RCC 7860 (cell line): ENCODE measurements at regions not wholly inside any gene's neighbourhood (a gene's known extent, or its start where the extent isn't known, plus 50 kb on each side); places are given as distances from the start of the nearest gene placed in this dataset.
"Not testable (repeated sequence)": the region's sequence is repeated elsewhere in the genome, so short reads cannot be mapped to it uniquely, and the experiment has no call there.

Experiments
- DNase-seq: peaks from one replicate; pipeline ENCODE4 v3.0.0-alpha.2; 2015; ENCODE audit warnings: low spot score
- FAIRE-seq: peaks from 2 replicates; lab custom pipeline; 2012; peaks lifted over from hg19 to GRCh38; lab: Jason Lieb, UNC

DNA sequence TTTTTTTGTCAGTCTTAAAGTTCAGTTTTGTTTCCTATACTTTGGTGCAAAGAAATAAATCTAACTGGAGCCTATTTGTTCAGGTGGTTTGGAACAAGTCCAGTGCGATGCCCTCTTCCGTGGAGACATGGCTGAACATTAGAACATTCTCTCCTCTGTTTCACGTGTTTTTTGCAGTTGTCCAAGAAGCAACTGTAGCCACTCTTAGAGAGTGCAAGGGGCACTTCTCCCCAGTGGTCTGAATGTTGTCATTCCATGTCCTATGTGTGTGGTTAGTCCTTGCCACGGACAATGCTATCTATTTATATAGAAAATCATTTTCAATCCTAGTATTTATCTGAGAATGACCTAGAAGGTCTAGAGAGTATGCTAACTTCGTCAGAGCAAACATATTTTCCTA, 1232.5 kb upstream of the SEL1L start:
- no peak for DNase-seq
- no peak for FAIRE-seq

DNA sequence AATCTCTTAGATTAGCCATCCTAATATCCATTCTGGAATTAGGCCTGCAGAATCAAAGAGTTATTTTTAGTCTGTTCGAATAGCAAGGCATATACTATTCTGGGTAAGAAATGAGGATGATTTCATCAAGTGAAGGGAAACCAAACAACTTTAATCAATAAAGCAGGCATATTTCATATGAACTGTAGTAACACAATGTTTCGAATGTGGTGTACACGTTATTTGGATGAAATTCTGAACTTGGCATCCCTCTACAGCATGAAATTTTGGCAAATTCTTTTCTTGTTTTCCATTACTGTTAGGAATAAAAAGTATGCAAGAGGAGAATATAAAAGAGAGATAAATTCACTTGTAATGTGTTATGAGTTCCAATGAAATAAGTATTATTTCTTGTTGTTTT, 1233.3 kb upstream of the SEL1L start:
- DNase-seq (no peak), FAIRE-seq (no peak)

DNA sequence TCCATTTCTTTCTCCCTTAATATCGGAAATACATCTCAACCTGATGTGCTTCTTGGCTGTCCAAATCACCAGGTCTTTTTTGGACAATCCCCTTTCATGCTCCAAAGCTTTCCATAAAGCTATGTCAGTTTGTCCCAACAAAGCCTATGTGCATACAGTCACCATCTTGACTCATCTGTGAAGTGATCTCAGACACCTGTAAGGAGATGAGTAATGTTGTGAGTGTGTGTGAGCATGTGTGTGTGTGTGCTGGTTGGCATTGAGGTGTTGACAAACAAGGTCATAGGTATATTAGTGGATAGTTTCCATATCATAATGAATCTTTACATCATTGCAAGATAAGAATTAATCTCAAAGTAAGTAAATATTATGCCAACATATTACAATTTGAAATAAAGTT, 1243.3 kb upstream of the SEL1L start:
- FAIRE-seq = no peak

DNA sequence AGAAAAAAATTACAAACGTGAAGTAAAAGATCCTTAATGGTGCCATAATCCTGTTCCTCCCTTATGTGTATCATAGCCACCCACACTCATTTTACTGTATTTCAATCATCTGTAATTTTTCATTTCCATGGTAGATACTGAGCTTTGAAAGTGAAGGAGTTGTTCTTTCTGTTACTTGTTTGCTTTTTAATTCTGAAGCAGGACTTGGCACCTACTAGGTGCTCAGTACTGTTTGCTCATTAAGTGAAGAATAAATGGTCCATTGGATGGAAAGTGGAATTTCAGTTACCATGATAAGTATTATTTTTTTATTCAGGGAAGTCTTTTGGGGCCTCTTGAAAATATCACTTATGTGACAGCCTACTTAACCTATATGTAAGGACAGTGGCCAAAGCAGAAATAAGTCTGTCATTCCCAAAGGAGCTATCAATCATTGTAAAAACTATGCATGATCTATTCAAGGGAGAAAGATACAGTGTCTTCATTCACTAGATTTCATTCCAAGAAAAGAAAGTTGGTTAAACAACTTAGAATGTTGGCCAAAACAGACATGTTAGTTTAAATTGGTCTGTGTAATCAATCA, 1244.4 kb upstream of the SEL1L start:
- DNase-seq (no peak), FAIRE-seq (no peak)

More for the DNA sequence above, 1243.3 kb upstream of the SEL1L start:
- DNase-seq = no peak

DNA sequence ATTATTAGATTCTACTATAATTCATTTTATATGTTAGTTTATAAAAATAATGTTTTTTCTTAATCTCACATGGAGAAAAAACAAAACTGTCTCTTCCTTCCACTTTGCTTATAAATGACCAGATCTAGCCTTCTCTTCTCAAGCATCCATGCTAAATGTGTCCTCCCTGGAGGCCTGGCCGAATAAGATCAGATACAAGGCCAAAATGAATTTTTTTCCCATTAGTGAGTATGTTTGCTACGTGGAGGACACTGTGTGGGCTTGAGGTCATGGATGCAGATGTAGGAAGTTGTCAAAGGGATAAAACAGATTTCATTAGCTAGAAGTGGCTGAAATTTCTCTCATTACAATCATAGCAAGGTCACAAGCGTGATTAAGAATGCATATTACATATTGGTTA, 1244.9 kb upstream of the SEL1L start:
- DNase-seq (no peak), FAIRE-seq (no peak)

DNA sequence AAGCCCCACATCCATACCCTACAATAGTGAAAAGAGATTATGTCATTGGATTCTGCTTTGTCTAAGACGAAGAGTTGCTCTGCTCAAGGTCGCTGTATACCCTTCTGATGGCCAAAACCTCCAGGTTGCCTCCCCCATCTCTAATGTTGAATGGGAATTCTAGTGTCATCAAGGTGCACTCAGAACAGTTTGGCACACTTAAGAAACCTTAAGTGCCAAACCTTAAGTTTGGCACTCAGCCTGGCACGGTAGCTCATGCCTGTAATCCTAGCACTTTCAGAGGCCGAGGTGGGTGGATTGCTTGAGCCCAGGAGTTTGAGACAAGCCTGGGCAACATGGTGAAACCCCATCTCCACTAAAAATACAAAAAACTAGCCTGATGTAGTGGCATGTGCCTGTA, 1245.6 kb upstream of the SEL1L start:
- no peak for DNase-seq
- FAIRE-seq = no peak

DNA sequence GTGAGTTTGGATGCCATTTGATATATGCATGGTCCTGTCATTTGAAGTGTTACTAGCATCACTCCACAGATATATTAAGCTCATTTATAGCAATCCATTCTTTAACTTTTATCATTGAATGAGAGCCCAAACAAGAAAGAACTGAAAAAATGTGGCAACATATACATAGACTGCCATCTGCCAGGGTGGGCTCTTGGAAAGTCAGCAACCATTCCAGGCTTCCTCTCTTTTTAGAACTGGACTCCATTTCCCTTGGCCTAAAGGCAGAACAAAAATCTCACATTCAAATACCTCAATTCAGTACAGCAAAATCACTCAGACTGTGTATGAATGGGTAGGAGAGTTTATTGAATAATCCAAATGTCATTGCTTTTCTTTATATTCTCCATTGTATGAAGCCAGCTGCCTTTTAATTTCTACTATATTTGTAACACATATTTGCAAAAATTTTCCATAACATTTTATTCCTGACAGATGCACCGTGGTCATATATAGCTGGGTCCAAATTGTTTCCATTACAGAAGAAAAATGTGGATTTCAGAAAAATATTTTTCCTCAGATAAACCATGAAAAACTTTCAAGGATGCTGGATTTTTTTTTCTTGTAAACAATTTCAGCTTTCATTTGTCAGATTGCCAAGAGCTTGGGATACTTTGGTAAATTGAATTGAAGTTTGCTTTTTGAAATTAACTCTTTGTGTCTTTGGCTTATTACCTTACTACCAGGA, 1252.3 kb upstream of the SEL1L start:
- no peak for FAIRE-seq

DNA sequence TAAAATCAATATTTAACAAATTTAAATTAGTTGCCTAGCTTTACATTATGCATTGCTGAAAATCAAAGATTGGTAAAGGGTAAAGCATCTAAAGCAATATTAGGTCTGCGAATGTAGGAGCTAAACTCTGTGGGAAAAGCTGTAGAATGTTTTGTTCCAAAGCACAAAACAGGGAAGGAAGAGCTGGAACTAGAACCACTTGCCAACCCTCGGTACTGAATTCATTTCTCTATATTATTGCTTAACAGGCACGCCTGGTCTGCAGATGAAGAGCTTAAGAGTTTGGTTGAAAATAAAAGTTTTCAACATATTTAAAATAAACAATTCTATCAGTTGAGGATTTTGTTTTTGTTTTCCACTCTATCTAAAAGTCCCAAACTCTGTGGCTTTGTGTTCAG, 1252.8 kb upstream of the SEL1L start:
- FAIRE-seq = no peak
- DNase-seq = no peak

More for the DNA sequence above, 1252.3 kb upstream of the SEL1L start:
- no peak for DNase-seq

DNA sequence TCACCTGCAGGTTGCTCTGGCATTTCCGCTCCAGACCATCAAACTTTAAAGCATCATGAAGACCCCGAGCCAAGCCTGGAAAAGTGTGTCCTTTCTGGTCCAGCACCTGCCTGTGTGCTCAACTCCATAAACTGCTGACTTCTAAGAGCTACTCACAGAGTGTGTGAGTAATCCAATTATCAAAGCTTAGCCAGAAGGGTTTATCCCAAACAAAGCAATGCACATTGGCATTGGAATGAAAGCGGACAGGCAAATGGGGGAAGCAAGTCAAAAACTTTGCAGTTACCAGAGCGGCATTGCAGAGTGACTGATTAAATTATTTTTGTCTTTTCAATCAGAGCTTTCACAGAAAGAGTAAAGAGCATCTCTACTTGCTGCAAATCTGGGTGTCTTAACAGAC, 1262.4 kb upstream of the SEL1L start:
- FAIRE-seq = no peak
- no peak for DNase-seq

DNA sequence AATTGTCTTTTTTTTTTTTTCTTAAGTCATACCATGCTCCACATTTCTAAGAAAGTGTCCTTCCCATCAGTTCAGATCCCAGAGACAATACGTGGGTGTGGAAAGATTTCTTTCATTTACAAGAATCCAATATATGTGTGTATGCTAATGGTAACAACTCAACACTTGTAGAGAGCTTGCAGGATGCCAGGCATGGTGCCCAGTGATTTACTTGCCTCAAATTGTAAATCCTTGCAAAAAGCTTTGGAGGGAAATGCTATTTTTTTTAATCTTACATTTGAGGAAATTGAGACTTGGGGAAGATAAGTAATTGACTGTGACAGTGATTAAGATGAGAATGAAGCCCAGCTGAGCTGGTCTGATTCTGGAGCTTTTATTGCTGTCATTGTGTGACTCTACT, 1264.6 kb upstream of the SEL1L start:
- DNase-seq (no peak), FAIRE-seq (no peak)

DNA sequence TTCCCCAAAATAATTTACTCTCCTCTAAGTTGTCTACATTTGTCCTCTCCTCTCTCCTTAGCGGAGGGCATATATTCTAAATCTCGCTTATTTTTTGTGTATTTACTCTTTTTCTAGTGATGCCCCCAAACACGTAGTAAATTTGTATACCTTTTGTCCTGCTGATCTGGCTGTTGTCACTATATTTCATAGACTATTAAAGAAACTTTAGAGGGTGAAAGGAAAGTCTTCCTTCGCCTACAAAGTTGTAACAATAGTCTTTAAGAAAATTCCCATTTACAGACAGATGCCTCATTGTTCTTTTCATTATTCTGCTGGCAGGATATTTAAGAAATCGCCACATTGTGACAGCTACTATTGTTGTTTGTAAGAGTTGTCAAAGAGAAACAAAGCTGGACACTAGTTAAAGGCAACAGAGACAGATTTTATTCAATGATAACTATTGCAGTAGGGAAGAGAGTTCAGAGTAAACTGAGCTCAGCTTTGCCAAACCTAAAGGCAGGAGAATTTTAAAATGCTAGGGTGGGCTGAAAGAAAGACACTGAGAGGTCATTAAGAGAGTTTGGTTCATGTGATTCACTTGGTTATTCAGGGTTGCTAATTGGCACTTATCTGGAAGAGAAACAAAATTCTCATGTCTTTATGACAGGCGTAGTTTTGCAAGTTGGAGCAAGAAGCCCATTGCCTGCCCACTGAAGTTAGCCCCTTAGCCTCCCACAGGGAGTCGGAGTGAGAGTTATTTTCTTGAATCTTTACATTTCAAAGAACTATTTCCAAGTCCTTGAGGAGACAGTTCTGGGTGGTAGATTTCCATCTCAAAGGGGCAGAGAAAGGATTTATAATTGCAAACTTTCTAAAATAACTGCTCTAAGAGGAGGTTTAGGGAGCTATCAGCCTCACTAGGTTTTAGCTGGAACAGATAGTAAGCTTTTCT, 1272.5 kb upstream of the SEL1L start:
- DNase-seq (no peak), FAIRE-seq (no peak)

DNA sequence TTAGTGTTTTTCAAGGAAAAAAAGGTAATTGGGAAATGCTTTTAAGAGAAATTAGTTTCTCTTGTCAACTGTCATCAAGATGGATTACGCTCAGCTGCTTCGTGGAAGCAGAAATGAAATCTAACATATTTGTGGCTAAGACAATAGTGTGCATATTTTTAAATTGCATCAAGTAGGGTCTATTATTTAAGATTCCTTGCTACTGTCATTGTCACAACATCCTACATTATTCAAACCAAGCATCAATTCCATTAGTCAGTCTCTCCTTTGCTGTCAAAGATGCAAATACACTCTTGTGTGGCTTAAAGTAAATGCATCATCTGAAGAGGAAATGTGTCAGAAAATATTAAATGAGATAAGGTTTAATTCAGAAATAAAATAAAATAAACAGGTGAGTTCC, 1277.6 kb upstream of the SEL1L start:
- no peak for DNase-seq
- no peak for FAIRE-seq

DNA sequence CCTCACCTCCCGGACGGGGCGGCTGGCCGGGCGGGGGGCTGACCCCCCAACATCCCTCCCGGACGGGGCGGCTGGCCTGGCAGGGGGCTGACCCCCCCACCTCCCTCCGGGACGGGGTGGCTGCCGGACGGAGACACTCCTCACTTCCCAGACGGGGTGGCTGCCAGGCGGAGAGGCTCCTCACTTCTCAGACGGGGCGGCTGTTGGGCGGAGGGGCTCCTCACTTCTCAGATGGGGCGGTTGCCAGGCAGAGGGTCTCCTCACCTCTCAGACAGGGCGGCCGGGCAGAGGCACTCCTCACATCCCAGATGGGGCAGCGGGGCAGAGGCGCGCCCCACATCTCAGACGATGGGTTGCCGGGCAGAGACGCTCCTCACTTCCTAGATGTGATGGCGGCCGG, 1280.7 kb upstream of the SEL1L start:
- not testable (repeated sequence) for FAIRE-seq, DNase-seq

DNA sequence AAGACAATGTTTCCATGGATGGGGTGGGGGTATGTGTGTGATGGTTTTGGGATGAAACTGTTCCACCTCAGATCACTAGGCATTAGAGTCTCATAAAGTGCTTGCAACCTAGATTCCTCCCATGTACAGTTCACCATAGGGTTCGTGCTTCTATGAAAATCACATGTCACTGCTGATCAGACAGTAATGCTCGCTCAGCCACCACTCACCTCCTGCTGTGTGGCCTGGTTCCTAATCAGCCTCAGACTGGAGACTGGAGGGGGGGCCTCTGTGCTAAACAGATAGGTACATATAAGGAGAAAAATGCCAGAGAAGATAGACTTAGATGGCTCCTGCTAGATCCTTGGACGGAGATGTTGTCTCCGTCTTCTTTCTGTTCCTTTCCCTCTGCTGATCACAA, 1296.9 kb upstream of the SEL1L start:
- FAIRE-seq (no peak), DNase-seq (no peak)

DNA sequence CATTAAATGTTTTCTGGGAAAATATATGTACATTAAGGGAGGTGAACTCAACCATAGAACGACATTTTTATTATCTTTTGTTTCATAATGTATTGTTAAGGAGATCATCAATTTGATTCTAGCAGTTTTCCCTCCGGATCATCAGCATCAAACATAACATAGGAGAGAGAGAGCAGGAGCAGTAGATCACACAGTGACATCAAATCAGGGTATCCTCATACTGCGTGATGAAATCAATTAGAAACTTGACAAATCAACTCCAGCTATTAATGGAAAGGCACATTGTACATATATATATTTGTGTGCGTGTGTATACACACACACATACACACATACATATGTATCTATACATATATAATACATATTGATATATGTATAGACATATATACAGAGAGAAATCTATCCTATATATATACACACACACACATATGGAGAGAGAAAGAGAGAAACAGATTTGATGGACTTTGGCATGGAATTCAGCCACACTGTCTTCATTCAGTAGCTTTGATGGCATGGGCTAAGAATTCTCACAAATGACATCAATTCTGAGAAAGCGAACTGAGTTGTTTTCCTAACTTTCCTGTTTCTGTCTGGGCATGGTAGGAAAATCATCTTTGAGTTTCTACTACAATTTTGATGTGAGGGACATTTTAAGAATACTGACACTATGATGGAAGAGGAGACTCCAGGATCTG, 1302.8 kb upstream of the SEL1L start:
- no peak for FAIRE-seq
- no peak for DNase-seq

DNA sequence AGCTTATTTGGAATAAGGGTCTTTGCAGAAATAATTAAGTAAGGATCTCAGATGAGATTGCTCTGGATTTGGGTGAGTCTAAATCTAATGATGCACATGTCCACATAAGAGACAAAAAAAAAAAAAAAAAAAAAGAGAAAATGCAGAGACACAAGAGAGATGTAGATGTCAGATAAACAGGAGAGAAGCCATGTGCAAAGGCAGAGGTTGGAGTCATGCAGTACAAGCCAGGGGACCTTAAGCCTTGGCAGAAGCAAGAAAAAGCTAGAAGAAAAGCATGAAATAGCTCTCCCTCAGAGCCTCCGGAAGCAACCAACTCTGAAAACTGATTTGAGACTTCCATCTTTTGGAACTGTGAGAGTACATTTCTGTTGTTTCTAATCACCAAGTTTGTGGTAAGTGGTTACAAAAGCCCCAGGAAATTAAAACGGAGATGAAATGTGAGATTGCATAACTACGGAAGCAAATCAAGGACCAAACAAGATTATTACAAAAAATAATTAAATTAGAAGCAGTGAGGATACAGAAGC, 1304.0 kb upstream of the SEL1L start:
- FAIRE-seq (no peak), DNase-seq (no peak)

DNA sequence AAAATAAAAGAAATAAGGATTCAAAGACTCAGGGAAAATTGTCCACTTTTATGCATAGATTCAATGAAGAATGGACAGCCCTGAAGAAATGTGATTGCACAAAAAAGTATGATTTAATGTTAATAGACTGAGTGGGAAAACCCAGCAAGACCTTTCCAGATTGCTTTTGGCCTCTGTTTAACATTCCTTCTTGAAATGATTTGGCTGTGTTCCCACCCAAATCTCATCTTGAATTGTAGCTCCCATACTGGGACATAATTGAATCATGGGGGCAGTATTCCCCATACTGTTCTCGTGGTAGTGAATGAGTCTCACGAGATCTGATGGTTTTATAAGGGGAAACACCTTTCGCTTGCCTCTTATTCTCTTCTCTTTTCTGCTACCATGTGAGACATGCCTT, 1316.9 kb upstream of the SEL1L start:
- DNase-seq (no peak), FAIRE-seq (no peak)

DNA sequence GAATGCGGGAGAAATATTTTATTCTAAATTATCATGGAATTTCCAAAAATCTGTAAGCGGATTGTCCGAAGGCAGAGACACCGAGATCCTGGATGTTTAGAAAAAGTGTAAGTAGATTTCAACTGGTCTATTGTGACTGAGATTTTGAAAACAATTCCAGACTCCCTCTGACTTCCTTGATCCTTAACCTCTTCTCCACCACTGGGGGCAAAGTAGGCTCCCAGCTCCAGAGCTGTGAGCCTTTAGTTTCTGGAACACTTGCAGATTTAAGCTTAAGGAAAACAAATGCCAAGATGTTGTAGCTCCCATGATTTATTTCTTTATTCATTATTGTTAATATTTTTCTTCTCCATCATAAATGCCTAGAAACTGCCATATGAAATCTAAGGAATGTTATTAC, 1320.5 kb upstream of the SEL1L start:
- DNase-seq (no peak), FAIRE-seq (no peak)

DNA sequence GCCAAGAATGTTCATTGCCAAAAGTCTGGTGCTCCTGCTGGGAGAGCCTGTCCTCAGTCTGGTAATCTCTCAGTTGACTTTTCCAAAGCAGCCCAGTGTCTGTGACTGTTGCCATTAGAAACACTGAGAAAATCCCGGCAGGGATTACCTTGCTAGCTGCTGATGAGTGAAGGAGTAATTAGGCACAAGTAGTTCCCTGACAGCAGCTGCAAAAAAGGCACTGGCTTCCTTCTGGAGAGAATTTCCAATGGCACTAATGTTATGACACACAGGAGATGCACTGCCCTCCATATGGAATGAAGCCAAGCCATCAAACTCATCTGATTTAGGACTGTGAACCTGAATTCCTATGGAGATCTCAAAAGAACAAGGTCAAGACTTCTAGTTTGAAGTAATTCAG, 1321.2 kb upstream of the SEL1L start:
- no peak for DNase-seq
- no peak for FAIRE-seq

DNA sequence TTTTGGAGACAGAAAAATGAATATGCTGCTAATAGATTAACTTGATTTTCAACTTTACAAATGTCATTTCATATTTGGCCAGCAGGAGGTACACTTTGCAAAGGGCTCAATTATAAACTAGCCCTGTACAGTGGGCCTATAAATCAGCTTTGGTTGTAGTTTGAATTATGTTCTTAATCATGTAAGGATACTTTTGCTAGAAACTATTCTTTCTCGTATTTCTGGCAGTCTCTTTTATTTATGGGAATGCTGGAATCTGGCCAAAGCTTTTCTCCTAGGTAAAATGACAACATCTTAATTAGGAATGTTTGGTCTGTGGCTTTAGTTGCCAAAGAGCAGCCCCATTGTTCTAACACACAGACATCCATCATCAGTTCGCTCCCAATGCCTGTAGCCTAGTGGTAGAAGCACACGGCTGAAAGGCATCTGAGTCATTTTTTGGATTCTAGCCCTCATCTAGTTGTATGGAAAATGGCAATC, 1322.3 kb upstream of the SEL1L start:
- FAIRE-seq = no peak
- DNase-seq = no peak

DNA sequence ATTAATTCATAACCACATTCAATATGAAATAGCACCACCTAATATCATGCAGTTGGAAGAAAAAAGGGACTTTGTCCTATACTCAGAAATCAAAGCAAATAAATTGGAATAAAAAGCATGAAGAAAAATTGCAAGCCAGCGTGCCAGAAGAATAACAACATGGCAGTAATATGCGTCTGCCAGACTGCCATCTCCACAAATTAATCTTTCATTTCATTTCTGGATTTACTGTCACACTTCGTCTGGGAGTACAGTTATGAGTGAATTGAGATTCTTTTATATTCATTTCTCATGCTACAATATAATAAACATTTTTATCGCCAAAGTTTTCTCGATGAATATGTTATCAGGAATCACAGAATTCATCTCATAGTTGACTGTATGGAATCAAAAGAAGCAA, 1327.7 kb upstream of the SEL1L start:
- FAIRE-seq (no peak), DNase-seq (no peak)
